GM12878 (cell line): ENCODE measurements at regions not wholly inside any gene's neighbourhood (a gene's known extent, or its start where the extent isn't known, plus 50 kb on each side); places are given as distances from the start of the nearest gene placed in this dataset.

Experiments
- ATAC-seq: fragments of 200-7000 bp; cut with Tn5 transposase; 3 replicates; pipeline ENCODE4 v1.9.1; 2020; ENCODE audit warnings: mild to moderate bottlenecking, moderate library complexity
- BruUV-seq: library from RNA; stranded (reverse); fragments of 400-500 nt; replicated peaks from 2 replicates; lab custom pipeline; 2021; lab: Mats Ljungman, UMichigan
- CTCF ChIA-PET: fragments of 300-600 bp; sonication (Branson Sonifier 250); formaldehyde crosslinking; extraction: SDS; loops from one replicate; lab custom pipeline; 2021; ENCODE audit warnings: inconsistent platforms; lab: Yijun Ruan, JAX
- POLR2A ChIA-PET: fragments of 350-600 bp; formaldehyde crosslinking; extraction: SDS; loops from one replicate; lab custom pipeline; 2021; ENCODE audit warnings: inconsistent platforms; lab: Charles Lee
- RAD21 ChIA-PET: fragments of 300-600 bp; sonication (Branson Sonifier 250); formaldehyde crosslinking; loops from one replicate; lab custom pipeline; 2023; ENCODE audit warnings: antibody characterized with exemption; ENCODE audit not compliant: unreplicated experiment; lab: Charles Lee
- SMC1A ChIA-PET: fragments of 300-600 bp; sonication (Branson Sonifier 250); formaldehyde crosslinking; loops from one replicate; lab custom pipeline; 2023; ENCODE audit not compliant: unreplicated experiment, uncharacterized antibody; lab: Charles Lee
- DNase-seq: peaks from one replicate; pipeline ENCODE4 v3.0.0-alpha.2; 2011; ENCODE audit warnings: low read depth, low spot score
- FAIRE-seq: peaks from 3 replicates; lab custom pipeline; 2011; peaks lifted over from hg19 to GRCh38; lab: Jason Lieb, UNC
- H2AFZ ChIP-seq: 2 replicates; pipeline ENCODE4 v1.6.0; 2011; ENCODE audit warnings: low read depth, low read length, control low read depth; ENCODE audit not compliant: control insufficient read depth
- H3K27ac ChIP-seq: 2 replicates; pipeline ENCODE4 v1.5.1; 2011; ENCODE audit warnings: control low read depth; ENCODE audit not compliant: control insufficient read depth, insufficient read depth
- H3K27me3 ChIP-seq, 2 experiments: replicated peaks in 1 of 2; 2 replicates each; pipeline versions ENCODE4 v1.6.0 to v1.6.1; 2011; ENCODE audit warnings: low read length in 1 of 2; ENCODE audit not compliant: control insufficient read depth in 2 of 2, insufficient read depth in 2 of 2
- H3K36me3 ChIP-seq, 2 experiments: 2 replicates each; pipeline ENCODE4 v1.5.1; 2011; ENCODE audit warnings: low read length in 1 of 2; ENCODE audit not compliant: control insufficient read depth in 2 of 2, insufficient read depth in 2 of 2
- H3K4me1 ChIP-seq: 2 replicates; pipeline ENCODE4 v1.6.1; 2011; ENCODE audit warnings: mild to moderate bottlenecking, low read length, moderate library complexity, mixed read lengths; ENCODE audit not compliant: control insufficient read depth, insufficient read depth
- H3K4me2 ChIP-seq: 2 replicates; pipeline ENCODE4 v1.6.0; 2011; ENCODE audit warnings: control low read depth; ENCODE audit not compliant: control insufficient read depth, insufficient read depth
- H3K4me3 ChIP-seq: fragments of 200-600 bp; sonication (generic); 2 replicates; pipeline ENCODE4 v1.5.1; 2016
- H3K79me2 ChIP-seq: 2 replicates; pipeline ENCODE4 v1.6.0; 2011; ENCODE audit warnings: low read length; ENCODE audit not compliant: control insufficient read depth, insufficient read depth
- H3K9ac ChIP-seq: 2 replicates; pipeline ENCODE4 v1.8.0; 2011; ENCODE audit warnings: low read length, control low read depth, mixed read lengths; ENCODE audit not compliant: control insufficient read depth, insufficient read depth
- H3K9me3 ChIP-seq: replicated peaks from 3 replicates; pipeline ENCODE4 v1.5.1; 2011; ENCODE audit warnings: mild to moderate bottlenecking, low read length; ENCODE audit not compliant: control insufficient read depth, insufficient read depth
- H4K20me1 ChIP-seq: 2 replicates; pipeline ENCODE4 v1.6.0; 2011; ENCODE audit not compliant: control insufficient read depth, insufficient read depth
- BCL11A ChIP-seq: IDR thresholded peaks from 2 replicates; pipeline ENCODE4 v1.6.1; 2011; ENCODE audit warnings: low read depth, low read length
- CBFB ChIP-seq: IDR thresholded peaks from 2 replicates; pipeline ENCODE4 v1.6.1; 2016; ENCODE audit warnings: antibody characterized with exemption, low read depth
- IKZF2 ChIP-seq, 2 experiments: fragments of 450-650 bp; IDR thresholded peaks; 2 replicates each; pipeline ENCODE4 v1.6.1; 2017; ENCODE audit warnings: mild to moderate bottlenecking in 2 of 2, moderate library complexity in 2 of 2
- NFXL1 ChIP-seq: fragments of 450-650 bp; IDR thresholded peaks from 2 replicates; pipeline ENCODE4 v1.6.1; 2017; ENCODE audit warnings: antibody characterized with exemption, mild to moderate bottlenecking, borderline replicate concordance
- NR2C1 ChIP-seq: fragments of 450-650 bp; IDR thresholded peaks from 2 replicates; pipeline ENCODE4 v1.6.1; 2017; ENCODE audit warnings: antibody characterized with exemption, mild to moderate bottlenecking, moderate library complexity
- RB1 ChIP-seq: fragments of 450-650 bp; formaldehyde crosslinking; IDR thresholded peaks from 2 replicates; pipeline ENCODE4 v1.6.1; 2017; ENCODE audit warnings: mild to moderate bottlenecking, borderline replicate concordance
- SMARCA5 ChIP-seq: fragments of 450-650 bp; IDR thresholded peaks from 2 replicates; pipeline ENCODE4 v1.6.1; 2017; ENCODE audit warnings: mild to moderate bottlenecking
- TBL1XR1 ChIP-seq: IDR thresholded peaks from 2 replicates; pipeline ENCODE4 v1.6.1; 2012; ENCODE audit warnings: low read depth, low read length, improper control_type of control experiment
- WGBS: methylation state at CpG from one replicate; pipeline ENCODE4 v1.1.6; 2016; ENCODE audit warnings: low lambda C conversion rate; ENCODE audit not compliant: insufficient replicate concordance, insufficient coverage; ENCODE audit errors: missing lambda C conversion rate; 5-methylcytosine and 5-hydroxymethylcytosine counted together
- in situ Hi-C: fragments of 300-500 bp; cut with MboI; formaldehyde crosslinking; loops from 9 replicates; pipeline ENCODE4 v1.14.3; 2018; ENCODE audit warnings: mixed read lengths
- intact Hi-C: fragments of 100-400 bp; cut with micrococcal nuclease; formaldehyde crosslinking; loops from one replicate; pipeline ENCODE4 v1.14.2; 2022; ENCODE audit not compliant: unreplicated experiment
- TF ChIP-seq, protein P1 (sequence below): IDR thresholded peaks from 2 replicates; pipeline ENCODE4 v1.6.1; 2011; ENCODE audit warnings: borderline replicate concordance, low read depth, mild to moderate bottlenecking, moderate library complexity, mixed read lengths, low read length; ENCODE audit not compliant: insufficient read depth; ENCODE audit errors: extremely low read length
- TF ChIP-seq, protein P2 (sequence below): fragments of 450-650 bp; IDR thresholded peaks from 2 replicates; pipeline ENCODE4 v1.6.1; 2016; ENCODE audit warnings: mild to moderate bottlenecking
- TF ChIP-seq, protein P3 (sequence below): fragments of 450-650 bp; IDR thresholded peaks from 2 replicates; pipeline ENCODE4 v1.6.1; 2017; ENCODE audit warnings: borderline replicate concordance
- TF ChIP-seq, protein P4 (sequence below): IDR thresholded peaks from 2 replicates; pipeline ENCODE4 v1.6.1; 2012; ENCODE audit warnings: low read length, inconsistent platforms

DNA sequence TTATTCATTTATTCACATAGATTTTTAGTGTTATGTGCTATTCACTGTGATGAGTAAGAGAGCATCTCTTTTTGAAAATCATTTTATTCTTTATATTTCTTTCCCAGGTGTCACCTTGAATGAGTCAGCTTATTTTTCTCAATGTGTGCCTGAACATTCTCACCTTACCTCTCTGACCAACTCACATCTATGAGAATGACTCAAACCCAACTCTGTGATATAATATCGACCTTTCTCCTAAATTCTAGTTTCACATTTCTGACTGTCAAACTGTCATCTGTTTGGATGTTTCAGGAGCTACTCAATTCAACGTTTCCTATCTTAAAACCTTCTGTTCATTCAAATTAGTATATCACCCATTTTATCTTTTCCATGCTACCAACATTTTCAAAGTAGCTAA, 630.8 kb downstream of the RERGL start:
- DNase-seq (no peak), ATAC-seq (no peak), FAIRE-seq (no peak)
- Histone ChIP-seq H3K27me3 (no peaks in the 10 kb centered on the region), H3K9me3 (no peaks in the 10 kb centered on the region), H3K9ac (no peak overlapping the region), H3K79me2 (no peaks in the 10 kb centered on the region), H3K36me3 (no peaks in the 10 kb centered on the region), H3K4me3 (no peak overlapping the region), H3K4me1 (no peaks in the 10 kb centered on the region), H2AFZ (no peak overlapping the region), H3K27ac (no peak overlapping the region), H3K4me2 (no peak overlapping the region), H4K20me1 (no peaks in the 10 kb centered on the region)
- WGBS: 3% methylated on average over 2 of the region's 2 CpGs
- ChIA-PET CTCF (interaction anchor here (0.7 to 1.4 kb wide), 2 partner anchors 42 to 44 kb away, joined by 3 to 4 read pairs; no protein-coding TSS in a partner anchor), POLR2A (no interaction called here), SMC1A (no interaction called here), RAD21 (interaction anchor here (0.6 kb wide), 1 partner anchor 28 kb away, joined by 3 read pairs; no protein-coding TSS in a partner anchor)
- BruUV-seq: no TSS peak
- intact Hi-C loops (no loop called here), in situ Hi-C loops (no loop called here)
- TF ChIP-seq CBFB: no peak

DNA sequence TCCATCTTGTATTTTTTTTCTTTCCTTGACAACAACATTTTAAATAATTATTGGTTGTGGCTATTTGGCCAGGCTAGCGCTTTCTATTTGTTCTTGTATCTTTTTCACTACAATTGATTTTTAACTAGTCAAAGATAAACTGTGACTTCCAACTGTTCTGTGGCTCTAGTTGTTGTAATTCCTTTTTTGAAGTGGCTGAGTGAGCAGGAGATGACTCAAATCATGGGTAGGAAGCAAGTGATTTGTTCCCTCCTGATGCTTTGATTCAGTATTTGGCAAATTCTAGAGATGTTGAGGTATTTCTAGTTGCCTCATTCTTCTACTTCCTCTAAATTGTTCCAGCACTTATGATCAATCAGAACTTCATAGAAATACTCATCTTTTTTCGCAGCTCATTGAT, 633.5 kb downstream of the RERGL start:
- Histone ChIP-seq H3K9ac (no peak overlapping the region), H3K4me1 (no peaks in the 10 kb centered on the region), H3K79me2 (no peaks in the 10 kb centered on the region), H3K4me3 (no peak overlapping the region), H3K27me3 (no peaks in the 10 kb centered on the region), H3K36me3 (no peaks in the 10 kb centered on the region), H2AFZ (no peak overlapping the region), H4K20me1 (no peaks in the 10 kb centered on the region), H3K4me2 (no peak overlapping the region), H3K27ac (no peak overlapping the region), H3K9me3 (no peaks in the 10 kb centered on the region)
- WGBS: 44% methylated on average over 2 of the region's 2 CpGs
- in situ Hi-C loops: no loop called here
- FAIRE-seq (peak; percentile 56), ATAC-seq (no peak), DNase-seq (no peak)
- ChIA-PET RAD21 (no interaction called here), CTCF (interaction anchor here (1.4 kb wide), 1 partner anchor 8 kb away, joined by 3 read pairs; no protein-coding TSS in a partner anchor), POLR2A (no interaction called here), SMC1A (interaction anchor here (0.6 kb wide), 1 partner anchor 358 kb away, joined by 3 read pairs; no protein-coding TSS in a partner anchor)
- intact Hi-C loops: no loop called here
- BruUV-seq: no TSS peak
- TF ChIP-seq IKZF2 (IDR thresholded peaks at IDR 0.05) (no peak), BCL11A (no peak), NR2C1 (no peak), RB1 (no peak), NFXL1 (no peak), TBL1XR1 (no peak), SMARCA5 (no peak)
- TF ChIP-seq, protein P1, sequence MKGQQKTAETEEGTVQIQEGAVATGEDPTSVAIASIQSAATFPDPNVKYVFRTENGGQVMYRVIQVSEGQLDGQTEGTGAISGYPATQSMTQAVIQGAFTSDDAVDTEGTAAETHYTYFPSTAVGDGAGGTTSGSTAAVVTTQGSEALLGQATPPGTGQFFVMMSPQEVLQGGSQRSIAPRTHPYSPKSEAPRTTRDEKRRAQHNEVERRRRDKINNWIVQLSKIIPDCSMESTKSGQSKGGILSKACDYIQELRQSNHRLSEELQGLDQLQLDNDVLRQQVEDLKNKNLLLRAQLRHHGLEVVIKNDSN: no peak
- TF ChIP-seq, protein P2, sequence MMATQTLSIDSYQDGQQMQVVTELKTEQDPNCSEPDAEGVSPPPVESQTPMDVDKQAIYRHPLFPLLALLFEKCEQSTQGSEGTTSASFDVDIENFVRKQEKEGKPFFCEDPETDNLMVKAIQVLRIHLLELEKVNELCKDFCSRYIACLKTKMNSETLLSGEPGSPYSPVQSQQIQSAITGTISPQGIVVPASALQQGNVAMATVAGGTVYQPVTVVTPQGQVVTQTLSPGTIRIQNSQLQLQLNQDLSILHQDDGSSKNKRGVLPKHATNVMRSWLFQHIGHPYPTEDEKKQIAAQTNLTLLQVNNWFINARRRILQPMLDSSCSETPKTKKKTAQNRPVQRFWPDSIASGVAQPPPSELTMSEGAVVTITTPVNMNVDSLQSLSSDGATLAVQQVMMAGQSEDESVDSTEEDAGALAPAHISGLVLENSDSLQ: no peak
- TF ChIP-seq, protein P3, sequence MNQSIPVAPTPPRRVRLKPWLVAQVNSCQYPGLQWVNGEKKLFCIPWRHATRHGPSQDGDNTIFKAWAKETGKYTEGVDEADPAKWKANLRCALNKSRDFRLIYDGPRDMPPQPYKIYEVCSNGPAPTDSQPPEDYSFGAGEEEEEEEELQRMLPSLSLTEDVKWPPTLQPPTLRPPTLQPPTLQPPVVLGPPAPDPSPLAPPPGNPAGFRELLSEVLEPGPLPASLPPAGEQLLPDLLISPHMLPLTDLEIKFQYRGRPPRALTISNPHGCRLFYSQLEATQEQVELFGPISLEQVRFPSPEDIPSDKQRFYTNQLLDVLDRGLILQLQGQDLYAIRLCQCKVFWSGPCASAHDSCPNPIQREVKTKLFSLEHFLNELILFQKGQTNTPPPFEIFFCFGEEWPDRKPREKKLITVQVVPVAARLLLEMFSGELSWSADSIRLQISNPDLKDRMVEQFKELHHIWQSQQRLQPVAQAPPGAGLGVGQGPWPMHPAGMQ: no peak
- TF ChIP-seq, protein P4, sequence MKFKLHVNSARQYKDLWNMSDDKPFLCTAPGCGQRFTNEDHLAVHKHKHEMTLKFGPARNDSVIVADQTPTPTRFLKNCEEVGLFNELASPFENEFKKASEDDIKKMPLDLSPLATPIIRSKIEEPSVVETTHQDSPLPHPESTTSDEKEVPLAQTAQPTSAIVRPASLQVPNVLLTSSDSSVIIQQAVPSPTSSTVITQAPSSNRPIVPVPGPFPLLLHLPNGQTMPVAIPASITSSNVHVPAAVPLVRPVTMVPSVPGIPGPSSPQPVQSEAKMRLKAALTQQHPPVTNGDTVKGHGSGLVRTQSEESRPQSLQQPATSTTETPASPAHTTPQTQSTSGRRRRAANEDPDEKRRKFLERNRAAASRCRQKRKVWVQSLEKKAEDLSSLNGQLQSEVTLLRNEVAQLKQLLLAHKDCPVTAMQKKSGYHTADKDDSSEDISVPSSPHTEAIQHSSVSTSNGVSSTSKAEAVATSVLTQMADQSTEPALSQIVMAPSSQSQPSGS: no peak
